NCI-H1417 (cell line): ENCODE measurements at regions not wholly inside any gene's neighbourhood (a gene's known extent, or its start where the extent isn't known, plus 50 kb on each side); places are given as distances from the start of the nearest gene placed in this dataset.
"Not testable (repeated sequence)": the region's sequence is repeated elsewhere in the genome, so short reads cannot be mapped to it uniquely, and the experiment has no call there.

Source experiments
- DNase-seq, 3 experiments: peaks; one replicate each; lab custom pipeline; 2025; lab: John Stamatoyannopoulos, UW

DNA sequence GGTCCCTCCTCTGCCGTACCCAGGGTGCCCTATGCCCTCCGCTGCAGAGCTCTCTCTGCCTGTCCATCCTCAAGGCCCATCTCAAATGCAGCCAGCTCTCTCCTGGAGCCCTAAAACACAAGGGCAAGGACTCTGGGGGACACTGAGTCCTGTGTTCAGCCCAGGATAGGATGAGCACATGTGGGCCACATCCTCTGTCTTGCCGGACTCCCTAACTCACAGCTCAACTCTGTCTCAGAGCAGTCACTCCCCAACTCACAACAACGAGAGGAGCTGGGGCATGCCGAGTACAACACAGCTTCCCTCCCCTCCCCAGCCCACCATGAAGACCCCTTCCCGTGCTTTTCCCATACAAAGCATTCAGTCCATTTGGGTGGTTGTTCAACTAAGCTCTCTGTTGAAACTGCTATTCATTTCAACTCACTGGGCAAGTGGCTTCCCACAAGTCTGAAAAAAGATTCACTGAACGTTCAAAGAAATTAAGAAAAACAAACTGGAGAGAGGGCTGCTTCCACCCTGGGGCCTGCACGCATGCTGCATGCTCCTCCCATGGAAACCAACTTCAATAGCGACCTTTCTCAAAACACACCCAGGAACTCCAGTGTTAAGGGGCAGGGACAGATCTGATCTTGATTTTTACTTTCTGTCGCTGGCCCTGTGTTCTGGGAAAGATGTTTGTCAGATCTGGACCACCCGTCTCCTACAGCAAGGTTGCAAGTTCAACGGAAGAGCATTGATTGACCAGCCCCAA is 124.3 kb upstream of the IGF1R start:
- DNase-seq: no peak

DNA sequence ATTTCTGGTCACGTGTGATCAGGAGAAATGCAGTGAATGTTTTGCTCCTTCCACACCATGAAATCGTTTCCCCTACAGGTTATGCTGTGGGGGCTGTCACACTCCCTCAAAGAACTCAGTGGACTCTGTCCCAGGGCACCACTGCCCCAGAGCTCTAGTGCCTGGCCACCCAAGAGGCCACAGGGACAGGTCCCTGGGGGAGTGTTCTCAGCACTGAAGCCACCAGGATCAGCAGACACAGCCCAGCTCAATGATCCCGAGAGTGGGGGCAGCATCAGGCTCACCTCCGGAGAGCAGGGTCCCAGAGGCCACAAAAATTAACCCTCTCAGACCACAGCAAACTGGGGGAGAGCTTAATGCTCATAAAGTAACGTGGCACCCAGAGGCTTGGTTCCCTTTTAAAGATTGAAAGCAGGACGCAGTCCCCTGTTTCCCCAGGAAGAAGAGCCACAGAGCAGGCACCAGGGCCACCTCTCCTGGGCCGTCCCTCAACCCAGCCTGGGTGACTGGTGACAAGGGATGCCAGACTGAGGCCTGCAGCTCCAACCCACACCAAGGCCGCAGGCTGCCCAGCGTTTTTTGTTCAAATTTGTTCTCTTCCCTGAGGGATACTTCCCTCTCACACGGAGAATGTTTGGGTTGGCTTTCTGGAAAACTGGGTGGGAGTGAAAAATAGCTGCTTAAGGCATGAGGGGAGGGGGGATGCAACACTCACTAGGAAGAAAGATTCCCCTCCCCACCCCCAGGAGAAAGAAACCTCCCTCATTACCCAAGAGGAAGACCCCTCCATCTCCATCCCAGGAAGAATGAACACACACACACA is 123.3 kb upstream of the IGF1R start:
- DNase-seq: no peak

DNA sequence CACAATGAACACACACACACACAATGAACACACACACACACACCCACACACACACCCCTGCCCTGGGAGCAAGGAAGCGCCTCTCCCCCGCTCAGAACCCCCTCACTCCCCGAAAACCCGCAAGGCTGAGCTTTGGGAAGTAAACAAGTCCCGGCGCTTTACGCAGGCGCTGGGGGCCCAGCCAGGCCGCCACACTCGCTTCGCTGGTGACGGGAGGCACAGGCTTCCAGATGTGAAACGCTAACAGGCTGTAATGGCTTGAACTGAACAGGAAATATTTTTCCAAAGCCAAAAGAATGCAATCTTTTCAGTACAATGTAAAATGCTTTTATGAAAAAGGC is 122.7 kb upstream of the IGF1R start:
- no peak for DNase-seq

DNA sequence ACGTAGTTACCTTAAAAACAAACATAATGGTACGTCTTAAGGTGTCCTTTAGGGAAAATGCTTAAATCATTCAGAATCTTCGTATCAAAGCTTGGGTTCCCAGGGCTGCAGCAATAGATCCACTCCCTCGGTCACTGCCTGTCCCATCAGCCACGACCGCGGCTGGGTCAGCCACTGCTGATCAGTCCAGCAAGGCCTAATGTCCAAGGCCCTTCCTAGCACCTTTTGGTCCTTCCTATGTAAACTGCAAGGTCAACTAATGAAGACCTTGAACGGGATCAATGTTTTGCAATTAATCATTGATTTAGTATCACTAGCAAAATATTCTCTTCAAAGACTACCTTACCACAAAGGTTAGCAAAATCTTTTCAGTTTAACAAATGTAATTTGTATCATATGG is 122.2 kb upstream of the IGF1R start:
- no peak for DNase-seq

DNA sequence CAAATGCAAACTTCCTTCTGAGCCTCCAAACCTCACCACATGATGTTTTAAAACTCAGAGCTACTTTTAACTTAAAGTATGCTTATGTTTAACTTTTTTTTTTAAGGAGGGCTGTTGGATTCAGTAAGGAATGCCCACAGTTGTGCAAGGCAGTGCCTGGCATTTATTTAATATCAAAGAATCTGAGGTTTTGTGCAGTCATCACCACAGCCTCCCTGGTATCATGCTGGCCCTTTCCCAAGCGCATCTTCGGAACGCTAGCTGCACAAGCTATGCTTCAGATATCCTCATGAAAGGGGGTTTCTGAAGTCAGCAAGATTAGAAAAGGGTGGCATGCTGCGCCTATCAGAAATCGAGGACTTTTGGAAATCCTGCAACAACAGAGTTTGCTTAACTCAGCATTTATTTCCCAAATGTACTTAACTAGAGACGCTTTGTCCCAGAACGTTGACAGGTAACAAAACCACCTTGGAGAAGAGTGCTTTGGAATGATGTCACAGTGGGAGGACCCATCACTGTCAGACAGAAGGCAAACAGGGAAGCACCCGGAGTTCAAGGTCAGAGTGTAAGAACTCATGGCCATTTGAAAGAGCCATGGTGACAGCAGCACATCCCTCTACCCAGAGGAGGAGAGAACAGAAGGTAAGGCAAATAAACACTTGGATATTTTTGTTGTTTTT is 120.2 kb upstream of the IGF1R start:
- no peak for DNase-seq

DNA sequence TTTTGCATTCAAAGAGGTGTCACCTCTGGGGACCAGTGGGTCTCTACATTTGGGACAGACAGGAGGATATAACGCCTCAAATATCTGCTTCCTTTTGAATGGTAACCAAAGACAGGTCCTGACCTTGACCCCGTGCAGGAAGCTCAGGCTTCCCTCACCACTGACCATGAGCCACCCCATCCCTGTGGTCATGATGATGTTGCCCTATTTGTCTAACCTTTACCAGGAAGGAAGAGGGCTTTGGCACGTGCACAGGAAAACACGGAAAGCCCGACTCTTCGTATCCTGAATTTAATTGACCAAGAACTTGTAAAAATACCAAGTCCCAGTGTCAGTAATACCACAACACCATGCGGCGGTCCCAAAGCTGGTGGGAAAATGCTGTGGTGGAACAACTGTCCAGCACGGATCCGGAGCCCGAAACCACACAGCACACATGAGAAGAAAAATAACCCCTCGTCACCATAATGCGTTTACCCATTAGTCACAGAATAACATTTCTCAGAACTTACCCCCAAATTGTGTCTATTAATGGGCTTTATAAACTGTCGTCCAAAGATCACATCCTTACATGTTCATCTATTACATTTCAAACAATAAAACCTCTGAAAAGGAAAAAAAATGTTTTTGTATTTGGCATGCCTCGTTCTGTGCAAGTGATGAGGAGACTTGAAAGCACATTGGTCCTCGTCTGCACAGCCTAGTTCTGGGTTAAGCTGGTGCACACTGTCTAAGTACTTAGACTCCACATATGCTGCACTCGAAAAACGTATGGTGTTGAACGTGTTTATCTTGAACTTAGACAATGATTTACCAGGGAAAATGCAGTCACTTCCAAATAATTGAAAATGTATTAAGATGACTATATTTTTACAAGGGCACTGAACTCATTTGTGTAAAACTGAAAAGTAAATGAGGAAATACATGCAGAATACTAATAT is 118.9 kb upstream of the IGF1R start:
- DNase-seq: no peak

DNA sequence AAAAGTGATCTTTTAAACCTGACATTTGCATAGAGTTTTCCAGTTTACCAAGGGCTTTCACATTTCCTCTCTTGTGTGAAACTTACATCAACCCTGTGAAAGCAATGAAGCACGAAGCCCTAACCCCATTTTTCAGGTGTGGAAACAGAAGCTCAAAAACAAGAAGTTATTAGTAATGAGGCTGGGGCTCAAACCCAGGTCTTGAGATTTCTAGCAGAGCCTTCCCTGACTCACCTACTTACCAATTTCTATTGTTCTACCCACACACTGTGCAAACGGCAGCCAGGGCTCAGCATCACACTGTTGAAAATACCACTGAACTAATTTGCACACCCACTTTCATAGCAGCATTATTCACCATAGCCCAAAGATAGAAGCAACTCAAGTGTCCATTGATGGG is 117.8 kb upstream of the IGF1R start:
- DNase-seq: no peak

DNA sequence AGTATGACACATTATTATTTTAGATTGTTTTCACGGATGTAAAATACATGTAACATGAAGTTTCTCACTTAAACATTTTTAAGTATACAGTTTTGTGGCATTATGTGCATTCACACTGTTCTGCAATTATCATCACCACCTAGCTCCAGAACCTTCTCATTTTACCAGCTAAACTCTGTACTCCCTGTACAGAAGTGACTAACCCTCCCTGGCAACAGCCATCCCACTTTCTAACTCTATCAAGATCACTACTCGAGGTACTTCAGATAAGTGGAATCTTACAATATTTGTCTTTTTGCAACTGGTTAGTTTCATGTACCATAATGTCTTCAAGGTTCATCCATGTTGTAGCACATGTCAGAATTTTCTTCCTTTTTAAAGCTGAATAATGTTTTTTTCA is 116.3 kb upstream of the IGF1R start:
- DNase-seq: no peak

DNA sequence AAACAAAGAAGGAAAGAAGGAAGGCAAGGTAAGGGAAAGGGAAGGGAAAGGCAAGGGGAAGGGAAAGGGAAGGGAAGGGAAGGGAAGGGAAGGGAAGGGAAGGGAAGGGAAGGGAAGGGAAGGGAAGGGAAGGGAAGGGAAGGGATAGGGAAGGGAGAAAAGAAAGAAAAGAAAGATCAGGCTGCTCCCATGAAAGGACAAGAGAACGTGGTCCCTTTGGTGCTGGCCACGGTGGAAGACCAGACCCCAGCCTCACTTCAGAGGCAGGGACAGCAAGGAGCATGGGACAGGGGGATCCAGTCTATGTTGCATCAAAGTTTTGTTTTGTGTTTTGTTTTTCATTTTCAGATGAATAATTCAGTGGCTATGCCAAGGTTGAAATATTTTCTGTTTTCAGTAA is 111.4 kb upstream of the IGF1R start:
- DNase-seq: no peak

DNA sequence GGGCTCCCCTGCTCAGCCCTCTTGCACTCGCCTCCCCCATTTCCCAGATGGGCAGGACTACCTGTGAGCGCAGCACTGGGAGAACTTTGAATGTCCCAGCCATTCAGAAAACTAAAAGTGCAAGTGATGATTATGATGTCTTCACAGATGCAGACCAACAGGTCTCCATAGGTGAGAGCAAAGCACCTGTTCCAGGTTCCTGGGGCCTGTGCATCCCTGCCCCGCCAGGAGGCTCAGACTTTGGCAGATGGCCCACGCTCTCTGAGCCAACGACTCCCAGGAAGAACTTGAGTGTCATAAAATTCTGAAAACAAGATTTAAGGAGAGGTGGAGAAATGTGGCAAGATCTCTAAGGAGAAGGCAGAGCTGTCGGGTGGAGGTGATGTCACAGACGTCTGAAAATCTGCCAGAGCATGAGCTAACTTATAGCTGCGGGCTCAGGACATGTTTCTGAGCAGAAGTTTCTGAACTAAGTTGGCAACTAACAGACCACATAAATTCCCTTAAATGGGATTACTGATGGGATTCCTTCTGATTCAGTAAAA is 110.8 kb upstream of the IGF1R start:
- no peak for DNase-seq

DNA sequence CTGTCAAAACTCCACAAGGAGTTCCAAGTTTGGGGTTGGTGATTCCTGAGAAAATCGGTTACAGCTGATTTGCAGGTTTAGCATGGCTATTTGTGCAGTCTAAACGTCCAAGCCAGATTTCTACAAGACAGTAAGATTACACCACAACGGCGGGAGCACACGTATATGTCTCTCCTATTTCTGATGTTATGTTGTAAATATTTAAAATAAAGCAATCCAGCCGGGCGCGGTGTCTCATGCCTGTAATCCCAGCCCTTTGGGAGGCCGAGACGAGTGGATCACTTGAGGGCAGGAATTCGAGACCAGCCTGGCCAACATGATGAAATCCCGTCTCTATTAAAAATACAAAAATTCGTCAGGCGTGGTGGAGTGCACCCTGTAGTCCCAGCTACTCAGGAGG is 106.8 kb upstream of the IGF1R start:
- no peak for DNase-seq

DNA sequence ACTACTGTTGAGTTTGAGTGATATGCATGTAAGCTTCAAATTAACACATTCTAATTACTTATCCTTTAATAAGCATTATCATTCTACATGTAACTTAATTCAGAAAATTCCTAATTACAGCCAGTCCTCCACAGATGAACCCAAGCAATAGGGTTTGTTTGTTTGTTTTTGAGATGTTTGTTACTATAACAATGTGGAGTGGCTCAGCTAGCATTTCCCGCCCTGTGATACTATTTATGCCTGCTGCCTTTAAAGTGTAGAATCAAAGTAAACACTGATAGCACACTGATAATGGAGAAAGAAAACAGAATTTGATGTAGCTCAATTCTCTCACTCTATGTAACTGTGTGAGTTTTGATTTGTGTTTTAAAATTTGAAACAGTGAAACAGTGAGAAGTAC is 105.1 kb upstream of the IGF1R start:
- DNase-seq: no peak

DNA sequence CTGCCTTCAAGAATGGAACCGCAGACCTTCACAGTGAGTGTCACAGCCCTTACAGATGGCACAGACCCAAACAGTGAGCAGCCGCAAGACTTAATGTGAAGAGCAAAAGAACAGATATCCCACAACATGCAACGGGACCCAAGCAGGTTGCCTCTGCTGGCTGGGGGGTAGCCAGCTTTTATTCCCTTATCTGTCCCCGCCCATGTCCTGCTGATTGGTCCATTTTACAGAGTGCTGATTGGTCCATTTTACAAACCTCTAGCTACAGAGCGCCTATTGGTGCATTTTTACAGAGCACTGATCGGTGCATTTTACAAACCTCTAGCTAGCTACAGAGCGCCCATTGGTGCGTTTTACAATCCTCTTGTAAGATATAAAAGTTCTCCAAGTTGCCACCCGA is 102.0 kb upstream of the IGF1R start:
- no peak for DNase-seq

DNA sequence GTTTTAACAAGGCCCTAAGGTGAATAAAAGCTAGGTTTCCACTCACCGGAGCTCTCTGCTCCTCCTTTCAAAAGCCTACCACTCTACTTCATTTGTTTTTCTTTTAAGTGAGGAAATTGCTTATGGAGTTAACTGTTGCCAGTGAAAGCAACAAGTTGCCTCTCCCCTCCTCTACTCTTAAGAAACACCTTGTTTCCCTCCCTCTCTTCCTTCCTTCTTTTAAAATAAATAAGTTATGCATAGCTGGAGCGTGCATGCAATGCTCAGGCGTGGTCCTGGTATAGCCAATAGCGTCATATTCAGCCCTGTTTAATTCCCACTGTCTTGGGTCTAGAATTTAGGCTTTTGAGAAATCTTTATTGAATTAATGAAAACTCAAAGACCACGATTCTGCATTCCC is 101.1 kb upstream of the IGF1R start:
- DNase-seq: peak in 2 of 3 experiments; percentile 41 to 53

DNA sequence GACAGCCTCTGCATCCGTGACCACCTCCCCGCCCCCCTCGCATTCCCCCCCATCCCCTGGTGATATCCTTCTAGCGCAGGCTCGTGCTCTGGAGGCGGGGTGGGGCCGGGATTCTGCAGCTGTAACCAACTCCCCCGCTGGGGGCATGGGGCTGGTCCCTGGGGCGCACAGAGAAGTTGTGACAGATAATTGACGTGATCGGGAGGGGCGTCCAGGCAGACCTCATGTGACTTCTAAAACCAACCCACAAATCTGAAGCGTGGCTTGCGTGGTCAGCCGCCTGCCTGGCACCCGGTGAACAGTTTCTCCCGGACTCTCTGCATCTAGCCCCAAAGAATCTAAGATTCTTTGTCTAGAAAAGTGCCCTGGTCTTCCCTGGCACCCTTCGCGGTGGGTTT is 100.6 kb upstream of the IGF1R start:
- peak; percentile 24 to 78 (median 62) for DNase-seq

DNA sequence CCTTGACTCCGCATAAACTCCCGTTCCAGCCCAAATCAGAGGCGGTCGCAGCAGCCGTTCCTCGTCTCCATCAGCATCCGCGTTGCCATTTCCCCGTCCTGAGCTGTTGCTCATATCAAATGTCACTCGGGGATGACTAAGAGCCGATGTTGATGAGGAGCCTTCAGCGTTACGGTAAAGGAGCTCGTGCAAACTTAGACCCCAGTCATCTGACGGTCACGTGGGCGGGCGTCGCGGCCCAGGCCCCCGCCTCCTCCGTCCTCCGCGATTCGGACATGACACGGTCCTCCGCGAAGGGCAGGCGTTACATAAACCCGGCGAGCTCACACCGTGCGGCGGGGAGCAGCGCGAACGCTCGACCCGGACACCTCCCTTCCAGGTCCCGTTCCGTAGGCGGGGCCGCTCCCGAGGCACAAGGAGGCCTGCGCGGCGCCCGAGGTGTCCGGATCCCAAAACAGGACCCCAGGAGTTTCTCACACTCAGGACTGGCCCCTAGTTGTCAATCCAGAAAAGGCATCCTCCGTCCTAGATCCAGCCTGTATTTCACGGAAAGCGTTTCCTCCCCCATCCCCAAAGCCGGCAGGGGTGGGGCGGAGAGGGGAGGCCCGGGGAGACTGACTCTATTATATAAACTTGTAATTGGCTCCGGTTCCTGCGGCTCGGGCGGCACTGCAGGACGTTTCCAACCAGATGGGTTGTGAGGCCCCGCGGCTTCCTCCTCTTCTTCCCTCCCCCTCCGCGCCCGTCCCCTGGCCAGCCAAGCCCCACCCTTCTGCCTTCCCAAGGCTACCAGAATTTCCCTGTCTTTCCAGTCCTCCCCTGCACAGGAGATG is 100.0 kb upstream of the IGF1R start:
- DNase-seq: peak; percentile 25 to 78 (median 71)

DNA sequence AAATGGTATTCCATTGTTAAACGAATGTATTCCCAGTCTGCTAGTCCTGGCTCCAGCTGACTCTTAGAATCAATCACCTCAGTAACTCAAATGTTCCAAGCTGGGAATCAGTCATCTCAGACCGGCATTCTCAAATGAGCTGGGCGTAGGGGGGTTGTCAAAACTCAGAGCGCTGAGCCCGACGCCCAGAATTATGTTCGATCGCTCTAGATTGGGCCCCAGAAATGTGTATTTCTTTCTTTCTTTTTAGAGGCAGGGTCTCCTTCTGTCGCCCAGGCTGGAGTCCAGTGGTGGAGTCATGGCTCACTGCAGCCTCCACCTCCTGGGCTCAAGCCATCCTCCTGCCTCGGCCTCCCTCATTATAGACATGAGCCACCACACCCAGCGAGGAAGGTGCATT is 99.3 kb upstream of the IGF1R start:
- no peak for DNase-seq

DNA sequence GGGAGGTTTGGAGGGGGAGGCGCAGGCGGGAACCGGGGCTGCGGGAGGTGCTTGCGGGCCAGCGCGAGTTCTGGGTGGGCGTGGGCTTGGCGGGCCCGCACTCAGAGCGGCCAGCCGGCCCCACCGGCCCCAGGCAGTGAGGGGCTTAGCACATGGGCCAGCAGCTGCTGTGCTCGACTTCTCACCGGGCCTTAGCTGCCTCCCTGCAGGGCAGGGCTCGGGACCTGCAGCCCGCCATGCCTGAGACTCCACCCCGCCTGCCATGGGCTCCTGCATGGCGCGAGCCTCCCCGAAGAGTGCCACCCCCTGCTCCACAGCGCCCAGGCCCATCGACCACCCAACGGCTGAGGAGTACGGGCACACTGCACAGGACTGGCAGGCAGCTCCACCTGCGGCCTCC is 98.6 kb upstream of the IGF1R start:
- DNase-seq: no peak

DNA sequence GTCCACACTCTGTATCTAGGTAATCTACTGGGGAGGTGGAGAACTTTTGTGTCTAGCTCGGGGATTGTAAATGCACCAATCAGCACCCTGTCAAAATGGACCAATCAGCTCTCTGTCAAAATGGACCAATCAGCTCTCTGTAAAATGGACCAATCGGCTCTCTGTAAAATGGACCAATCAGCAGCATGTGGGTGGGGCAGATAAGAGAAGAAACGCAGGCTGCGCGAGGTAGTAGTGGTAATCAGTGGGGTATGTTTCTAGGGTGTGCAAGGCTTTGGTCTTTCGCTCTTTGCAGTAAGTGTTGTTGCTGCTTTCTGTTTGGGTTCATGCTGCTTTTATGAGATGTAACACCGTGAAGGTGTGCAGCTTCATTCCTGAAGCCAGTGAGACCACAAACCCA is 98.0 kb upstream of the IGF1R start:
- DNase-seq: not testable (repeated sequence)

DNA sequence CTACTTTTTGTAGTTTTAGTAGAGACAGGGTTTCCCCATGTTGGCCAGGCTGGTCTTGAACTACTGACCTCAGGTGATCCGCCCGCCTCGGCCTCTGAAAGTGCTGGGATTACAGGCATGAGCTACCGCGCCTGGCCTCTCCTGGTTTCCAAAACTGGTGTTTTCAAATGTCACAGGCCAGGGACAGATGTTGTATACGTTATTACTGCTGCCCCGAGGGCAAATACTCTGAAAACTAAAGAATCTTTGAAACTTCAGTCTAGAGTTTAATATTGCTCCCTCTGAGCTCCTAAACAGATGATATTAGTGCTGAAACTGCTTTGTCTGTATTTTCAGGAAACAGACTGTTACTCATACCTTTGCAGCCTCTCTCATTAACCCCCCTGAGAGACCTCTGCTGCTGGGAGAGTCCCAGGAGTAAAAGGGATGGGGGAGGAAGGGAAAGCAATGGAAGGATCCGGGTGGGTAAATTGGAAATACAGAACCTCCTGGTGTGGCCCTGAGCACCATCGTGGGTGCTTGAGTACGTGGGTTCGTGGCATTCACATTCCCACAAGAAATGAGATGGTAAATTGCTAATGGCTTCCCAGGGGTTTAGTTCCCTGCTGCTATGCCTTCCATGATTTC is 96.3 kb upstream of the IGF1R start:
- DNase-seq: no peak
